CD4-positive, alpha-beta T cell treated with Interleukin-1 beta for 1 hour (primary cell): ENCODE measurements at regions not wholly inside any gene's neighbourhood (a gene's known extent, or its start where the extent isn't known, plus 50 kb on each side); places are given as distances from the start of the nearest gene placed in this dataset.

Source experiments
- DNase-seq, 2 donors: peaks; one replicate each; pipeline ENCODE4 v3.0.0-alpha.2; 2020 to 2022

DNA sequence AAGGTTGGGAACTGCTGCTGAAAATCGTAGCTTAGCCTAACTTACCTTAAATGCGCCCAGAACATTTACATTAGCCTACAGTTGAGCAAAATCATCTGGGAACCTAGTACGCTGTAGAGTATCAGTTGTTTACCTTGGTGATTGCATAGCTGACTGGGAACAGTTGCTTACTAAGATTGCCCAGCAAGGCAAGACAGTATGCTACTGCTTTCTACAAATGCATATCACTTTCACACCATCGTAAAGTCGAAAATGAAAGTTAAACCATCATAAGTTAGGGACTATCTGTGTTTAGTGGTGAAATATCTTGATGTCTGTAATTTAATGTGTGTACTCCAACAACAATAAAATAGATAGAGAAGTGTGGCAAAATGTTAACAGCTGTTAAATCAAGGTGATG, 1670.6 kb upstream of the PCDH20 start:
- DNase-seq, result no peak

DNA sequence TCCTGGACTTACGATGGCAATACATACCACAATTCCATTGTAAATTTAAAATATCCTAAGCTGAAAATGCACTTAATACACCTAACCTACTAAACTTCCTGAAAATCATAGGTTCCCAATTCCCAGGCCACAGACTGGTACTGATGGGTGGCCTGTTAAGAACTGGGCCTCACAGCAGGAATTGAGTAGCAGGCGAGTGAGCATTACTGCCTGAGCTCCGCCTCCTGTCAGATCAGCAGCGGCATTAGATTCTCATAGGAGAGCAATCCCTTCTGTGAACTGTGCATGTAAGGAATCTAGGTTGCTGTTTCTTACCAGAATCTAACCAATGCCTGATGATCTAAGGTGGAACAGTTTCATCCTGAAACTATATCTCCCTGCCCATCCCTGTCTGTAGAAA, 1670.2 kb upstream of the PCDH20 start:
- DNase-seq, result no peak

DNA sequence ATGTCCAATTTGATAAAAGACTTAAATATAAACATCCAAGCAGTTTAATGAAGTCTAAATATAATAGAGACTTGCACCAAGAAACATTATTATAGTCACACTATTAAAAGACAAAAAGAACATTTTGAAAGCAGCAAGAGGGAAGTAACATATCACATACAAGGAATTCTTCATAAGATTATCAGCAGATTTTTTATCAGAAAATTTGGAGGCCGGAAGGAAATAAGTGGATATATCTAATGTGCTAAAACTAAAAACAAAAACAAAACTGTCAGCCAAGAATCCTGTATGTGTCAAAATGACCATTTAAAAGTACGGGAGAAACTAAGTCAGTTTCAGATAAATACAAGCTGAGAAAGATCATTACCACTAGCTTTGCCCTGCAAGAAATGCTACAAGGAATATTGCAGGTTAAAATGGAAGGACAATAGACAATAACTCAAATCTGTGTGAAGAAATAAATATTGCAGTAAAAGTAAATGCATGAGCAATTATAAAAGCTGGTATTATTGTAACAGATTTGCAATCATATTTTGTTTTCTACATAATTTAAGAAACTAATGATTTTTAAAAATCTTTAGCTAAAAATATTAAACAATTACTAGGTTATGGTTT, 1665.9 kb upstream of the PCDH20 start:
- no peak for DNase-seq

DNA sequence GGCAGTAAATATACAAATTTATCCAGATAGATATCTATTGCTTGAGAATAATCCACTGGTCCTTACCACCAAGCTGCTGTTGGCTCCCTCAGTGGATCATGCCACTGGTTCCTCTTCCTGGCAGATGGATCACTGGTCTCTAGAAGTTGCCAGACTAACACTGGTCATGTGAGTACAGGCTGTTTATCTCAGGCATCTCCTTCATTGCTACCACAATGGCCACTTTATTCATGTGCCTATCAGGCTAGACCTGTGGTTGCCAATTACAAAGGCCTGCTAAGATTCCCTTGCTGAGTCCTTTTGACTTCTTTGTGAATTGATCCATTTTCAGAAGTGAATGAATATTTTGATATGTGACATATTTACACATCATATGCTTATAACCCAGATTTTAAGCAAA, 1659.5 kb upstream of the PCDH20 start:
- DNase-seq, result no peak

DNA sequence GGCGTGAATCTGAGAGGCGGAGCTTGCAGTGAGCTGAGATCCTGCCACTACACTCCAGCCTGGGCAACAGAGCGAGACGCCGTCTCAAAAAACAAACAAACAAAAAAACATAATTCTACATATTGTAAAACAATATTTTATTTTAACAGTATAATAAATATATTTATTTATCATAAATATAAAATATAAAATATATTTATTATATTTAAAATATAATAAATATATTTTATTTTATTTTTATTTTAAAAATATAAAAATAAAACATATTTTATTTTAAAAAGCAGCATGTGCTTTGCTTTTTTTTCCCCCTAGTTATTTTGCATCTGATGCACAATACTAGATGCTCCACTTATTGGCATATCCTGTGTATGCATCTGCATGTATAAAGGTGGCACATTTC, 1634.6 kb upstream of the PCDH20 start:
- DNase-seq, result no peak

DNA sequence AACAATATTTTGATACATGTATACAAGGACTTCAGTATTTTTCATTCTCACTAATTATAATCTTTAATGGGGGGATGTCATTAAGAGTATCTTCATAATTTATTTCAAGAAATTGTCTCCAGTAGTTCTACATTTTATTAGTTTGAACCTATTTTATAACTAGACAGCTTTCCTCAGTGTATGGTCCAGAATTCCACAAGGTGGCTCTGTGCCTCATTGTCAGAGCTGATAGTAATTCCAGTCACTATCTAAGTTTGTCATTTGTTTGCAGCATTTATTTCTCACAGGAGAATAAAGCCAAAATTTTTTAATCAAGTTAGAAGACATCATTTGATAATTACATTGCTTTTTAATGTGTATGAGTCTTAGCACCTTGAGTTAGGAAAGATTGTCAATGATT, 1633.0 kb upstream of the PCDH20 start:
- no peak for DNase-seq

DNA sequence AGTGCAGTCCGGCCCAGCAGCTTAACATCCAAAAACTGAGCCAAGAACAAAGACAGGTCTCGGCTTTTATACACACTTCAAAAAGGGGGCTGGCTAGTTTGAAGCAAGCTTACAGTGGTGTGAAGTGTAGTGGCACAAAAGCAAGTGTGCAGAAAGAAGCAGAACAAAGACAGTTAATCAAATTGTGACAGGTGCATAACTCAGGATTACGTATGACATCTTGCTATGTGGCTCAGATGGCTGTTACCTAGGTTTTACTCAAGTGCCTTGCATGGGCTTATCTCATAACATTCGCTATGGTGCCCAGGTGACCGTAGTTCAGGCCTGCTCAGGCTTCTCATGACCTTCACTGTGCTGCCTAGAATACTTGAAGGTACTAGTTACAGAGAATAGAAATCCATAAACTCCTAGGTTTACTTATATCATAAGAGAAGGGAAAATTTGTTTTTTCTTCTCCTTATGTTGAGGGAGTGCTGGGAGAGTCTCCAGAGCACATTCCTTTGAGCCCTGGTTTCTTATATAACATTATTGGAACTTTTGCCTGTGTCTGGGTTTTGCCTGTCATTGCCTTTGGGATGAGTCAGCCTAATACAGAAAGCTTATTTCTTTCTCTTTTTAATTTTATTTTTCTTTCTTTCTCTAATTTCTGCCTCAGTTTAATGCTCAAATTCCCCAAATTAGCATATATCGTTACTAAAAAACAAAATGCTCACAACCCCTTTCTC, 1629.1 kb upstream of the PCDH20 start:
- no peak for DNase-seq

DNA sequence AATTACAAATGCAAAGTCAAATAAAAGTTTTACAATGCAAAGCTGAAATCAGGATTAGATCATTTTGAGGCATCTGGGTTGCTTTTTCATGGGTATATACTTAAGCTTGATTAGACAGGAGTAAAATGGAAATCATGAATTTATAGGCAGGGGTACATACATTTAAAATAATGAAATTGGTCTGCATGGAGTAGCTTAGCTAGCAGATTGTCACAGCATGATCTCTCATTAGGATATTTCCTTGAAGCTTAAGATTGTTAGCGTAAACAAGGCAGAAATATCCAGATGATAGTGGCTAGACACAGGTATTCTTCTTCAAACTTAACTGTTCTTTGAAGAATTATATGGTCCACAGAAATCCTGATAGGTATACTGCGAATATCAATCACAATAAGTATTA, 1627.0 kb upstream of the PCDH20 start:
- DNase-seq, result no peak

DNA sequence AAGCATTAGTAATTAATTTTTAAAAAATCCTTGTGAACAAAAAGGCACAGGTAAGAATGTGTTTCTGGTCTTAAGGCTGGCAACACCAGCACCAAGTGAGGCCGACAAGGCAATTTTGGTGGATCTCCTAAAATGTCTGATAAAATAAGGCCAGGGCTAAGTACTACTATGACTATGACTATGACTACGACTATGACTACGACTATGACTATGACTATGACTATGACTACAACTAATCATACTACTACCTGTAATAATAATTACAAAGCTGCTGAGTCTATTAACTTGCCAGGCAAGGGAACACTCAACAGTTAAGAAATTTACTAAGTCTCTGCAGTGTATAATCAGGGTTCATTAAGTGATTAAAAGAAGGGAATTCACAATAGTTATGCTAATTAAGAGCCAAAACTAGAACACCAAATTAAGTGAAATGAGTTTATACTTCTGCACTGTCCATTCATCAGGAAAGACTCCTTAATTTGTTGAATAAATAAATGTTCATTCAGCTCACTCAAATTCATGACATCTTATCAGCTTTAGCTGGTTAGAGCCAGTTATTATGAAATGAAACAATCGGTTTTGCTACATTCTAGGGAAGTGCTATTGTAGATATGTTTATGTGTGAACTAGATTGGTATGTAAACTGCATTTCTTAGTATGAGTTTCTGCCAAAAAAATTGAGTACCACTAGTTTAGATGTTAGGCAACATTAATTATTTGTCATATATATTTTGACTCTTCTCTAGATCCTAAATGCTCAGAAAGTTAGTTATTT, 1626.2 kb upstream of the PCDH20 start:
- no peak for DNase-seq

DNA sequence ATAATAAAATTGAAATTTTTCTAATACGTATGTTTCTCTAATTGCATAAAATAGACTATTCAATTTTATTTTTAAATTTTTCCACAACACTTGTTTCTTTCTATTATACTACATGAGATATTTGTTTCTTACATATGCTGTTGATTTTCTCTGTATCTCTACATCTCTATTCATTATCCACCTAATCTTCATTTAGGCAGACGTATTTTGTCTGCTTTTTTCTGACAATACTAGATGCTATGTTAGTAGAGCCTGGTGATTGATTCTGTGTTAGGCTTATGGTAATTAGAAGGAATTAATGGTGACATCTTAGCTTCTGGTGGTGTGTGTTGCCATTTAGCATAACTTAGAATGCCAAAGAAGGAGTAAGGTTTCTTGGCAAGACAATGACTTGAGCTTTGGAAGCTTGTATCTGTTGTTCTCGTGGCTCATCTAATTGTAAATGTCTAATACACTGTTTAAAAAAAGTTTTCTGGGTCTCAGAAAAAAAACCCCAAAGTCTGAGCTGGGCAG, 1610.7 kb upstream of the PCDH20 start:
- DNase-seq, result no peak

DNA sequence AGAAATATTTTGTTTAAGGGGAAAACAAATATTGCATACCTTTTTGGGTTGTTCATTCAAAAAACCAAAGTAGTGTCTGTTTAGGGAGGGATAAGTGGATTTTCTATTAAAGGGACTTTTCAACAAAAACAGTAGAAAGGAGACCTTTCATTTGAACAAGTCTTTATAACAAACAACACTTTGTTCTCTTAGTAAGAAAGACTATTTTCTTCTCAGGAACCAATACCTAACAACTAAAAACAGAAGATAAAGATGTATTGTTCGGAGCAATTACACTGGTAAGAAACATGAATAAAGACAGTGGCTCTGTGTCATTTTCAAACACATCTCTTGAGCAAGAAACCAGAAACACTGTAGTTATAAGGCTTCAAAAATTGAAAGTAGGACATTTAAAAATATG, 1610.1 kb upstream of the PCDH20 start:
- no peak for DNase-seq

DNA sequence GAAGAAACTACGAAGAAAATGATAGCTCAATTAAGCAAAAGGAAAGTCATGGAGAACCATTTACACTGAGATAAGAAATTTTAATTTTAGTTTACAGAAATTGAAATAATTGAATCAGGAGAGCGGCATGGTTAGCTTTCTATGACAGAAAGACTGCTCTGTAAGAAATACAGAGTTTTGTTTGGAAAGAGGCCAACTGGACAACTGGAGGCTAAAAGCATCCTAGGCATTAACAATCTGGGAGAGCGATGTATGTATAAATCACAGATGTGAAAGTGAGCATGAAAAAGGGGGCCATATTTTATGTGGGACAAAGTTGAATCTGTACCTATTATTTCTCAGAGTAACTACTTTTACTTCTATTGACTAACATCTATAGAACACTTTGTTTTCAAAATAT, 1608.8 kb upstream of the PCDH20 start:
- no peak for DNase-seq

DNA sequence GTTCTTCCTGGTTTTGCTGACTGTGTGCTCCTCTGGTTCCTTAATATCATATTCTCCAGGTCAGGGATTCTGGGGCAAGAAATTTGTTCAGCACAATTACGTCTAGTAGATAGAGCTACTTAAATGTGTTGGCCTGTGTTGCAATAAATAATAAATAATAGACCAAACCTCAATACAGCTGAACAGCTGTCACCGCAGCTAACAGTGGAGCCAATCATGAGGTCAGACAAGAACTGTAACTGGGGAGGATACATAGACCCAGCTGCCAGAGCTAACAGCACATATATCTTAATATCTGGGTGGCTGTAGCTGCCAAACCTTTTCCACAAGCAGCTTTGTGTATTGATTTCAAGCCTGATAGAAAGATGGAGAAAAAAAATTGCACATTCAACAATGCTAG, 1596.3 kb upstream of the PCDH20 start:
- no peak for DNase-seq

DNA sequence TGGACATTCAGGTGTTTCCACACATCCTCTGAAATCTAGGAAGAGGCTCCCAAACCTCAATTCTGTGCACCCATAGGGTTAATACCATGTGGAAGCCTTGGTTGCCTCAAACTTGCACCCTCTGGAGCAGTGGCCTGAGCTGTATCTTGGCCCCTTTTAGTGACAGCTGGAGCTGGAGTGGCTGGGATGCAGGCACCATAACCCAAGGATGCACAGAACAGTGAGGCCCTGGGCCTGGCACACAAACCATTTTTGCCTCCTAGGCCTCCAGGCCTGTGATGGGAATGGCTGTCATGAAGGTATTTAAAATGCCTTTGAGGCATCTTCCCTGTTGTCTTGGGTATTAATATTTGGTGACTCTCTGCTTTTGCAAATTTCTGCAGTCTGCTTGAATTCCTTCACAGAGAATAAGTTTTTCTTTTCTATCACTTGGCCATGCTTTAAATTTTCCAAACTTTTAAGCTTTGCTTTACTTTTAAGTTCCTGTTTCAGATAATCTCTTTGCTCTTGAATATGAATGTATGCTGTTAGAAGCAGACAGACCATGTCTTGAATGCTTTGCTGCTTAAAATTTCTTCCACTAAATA, 1594.5 kb upstream of the PCDH20 start:
- no peak for DNase-seq

DNA sequence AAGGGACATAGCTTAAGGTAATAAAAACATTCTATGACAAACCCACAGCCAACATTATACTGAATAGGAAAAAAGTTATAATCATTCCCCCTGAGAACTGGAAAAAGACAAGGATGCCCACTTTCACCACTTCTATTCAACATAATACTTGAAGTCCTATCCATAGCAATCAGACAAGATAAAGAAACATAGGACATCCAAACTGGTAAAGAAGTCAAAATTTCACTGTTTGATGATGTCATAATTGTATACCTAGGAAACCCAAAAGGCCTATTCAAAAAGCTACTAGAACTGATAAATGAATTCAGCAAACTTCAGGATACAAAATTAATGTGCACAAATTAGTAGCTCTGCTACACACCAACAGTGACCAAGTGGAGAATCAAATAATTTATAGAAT, 1590.0 kb upstream of the PCDH20 start:
- DNase-seq, result no peak

DNA sequence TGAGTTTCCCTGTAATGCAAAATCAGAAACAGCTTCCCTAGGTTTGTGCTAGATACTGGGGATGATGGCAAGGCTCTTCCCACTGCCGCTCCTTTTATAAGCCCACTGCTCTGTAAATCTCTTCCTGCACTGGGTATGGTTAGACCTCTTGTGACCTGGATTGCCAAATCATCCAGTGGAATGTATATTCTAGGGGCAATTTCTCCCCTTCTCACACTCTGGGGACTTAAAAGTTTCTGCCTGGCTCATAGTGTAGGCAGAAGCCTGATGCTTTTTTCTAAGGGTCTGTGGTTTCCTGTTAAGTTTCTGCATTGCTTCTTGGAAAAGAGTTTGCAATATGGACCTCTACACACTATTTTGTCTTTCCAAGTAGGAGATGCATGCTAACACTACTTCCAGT, 1582.0 kb upstream of the PCDH20 start:
- DNase-seq, result no peak

DNA sequence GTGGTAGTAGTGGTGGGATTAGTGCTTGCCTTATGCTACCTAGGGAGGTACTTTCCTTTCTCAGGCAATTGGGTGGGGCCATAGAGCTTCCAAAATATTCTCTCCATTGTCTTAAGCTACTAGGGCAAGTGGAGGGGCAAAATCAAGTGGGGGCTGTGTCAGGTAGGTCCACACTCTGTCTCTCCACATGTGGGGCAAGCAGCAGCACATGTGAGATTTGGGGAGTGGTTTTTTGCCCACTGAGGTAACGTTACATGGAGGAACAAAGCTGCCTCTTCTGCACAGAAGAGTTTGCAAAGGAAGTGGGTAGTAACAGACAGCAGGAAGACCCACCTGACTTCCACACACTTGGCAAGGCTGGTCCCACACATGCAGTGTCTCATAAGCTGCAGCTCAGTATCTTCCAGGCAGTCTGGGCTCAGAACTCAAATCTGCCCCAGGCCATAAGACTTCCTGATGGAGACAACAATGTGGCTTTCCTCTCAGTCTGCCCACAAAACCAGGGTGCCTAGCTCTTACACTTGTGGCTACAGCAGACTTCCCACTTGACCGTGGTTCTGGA, 1581.5 kb upstream of the PCDH20 start:
- no peak for DNase-seq

DNA sequence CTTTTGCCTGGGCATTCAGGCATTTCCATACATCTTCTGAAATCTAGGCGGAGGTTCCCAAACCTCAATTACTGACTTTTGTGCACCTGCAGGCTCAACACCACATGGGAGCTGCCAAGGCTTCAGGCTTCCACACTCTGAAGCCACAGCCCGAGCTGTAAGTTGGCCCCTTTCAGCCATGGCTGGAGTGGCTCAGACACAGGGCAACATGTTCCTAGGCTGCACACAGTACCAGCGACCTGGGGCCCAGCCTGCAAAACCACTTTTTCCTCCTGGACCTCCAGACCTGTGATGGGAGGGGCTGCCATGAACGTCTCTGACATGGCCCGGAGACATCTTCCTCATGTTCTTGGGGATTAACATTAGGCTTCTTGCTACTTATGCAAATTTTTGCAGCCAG, 1558.2 kb upstream of the PCDH20 start:
- no peak for DNase-seq

DNA sequence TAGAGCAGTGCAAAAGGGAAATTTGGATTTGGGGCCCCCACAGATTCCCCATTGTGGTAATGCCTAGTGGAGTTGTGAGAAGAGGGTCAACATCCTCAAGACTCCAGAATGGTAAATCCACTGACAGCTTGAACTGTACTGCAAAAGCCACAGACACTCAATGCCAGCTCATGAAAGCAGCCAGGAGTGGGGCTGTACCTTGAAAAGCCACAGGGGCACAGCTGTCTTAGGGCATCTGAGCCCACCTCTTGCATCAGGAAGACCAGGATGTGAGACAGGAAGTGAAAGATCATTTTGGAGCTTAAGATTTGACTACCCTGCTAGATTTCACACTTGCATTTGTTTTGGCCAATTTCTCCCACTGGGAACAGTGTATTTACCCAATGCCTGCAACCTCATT, 1548.9 kb upstream of the PCDH20 start:
- DNase-seq, result no peak

DNA sequence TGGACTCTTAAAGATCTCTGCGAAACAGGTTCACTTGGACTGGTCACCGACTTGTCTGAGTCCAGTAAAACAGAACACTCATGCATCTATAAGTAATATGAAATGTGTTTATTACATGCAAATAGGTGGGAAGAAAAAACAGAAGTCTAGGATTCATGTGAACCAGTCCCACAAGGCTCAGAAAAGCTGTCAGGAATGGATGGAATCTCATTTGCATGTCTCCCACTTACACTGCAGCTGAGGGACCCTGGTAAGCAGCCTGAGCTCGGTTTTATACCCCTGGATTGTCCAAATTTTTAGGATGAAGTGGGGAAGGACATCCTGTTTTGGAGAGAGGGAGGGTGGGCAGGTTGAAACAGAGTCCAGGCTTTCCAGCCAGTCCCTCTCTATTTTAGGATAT, 1545.1 kb upstream of the PCDH20 start:
- no peak for DNase-seq

DNA sequence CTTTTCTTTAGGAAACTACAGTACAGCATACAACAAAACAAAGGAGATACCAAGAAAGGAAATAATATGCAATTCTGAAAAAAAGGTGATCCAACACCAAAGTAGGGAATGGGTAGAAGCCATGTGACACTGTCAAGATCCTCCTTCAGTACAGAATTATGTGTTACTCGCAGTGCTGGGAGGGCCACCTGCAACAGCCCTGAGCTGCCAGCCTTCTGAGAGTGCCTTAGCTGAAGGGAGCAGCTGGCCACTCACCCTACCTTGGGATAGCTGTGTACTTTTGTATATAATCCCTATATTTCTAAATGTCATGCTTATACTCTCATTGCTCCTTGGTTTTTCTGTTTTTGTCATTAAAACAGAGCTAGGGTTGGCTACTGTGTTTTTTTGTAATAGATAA, 1518.2 kb upstream of the PCDH20 start:
- no peak for DNase-seq

DNA sequence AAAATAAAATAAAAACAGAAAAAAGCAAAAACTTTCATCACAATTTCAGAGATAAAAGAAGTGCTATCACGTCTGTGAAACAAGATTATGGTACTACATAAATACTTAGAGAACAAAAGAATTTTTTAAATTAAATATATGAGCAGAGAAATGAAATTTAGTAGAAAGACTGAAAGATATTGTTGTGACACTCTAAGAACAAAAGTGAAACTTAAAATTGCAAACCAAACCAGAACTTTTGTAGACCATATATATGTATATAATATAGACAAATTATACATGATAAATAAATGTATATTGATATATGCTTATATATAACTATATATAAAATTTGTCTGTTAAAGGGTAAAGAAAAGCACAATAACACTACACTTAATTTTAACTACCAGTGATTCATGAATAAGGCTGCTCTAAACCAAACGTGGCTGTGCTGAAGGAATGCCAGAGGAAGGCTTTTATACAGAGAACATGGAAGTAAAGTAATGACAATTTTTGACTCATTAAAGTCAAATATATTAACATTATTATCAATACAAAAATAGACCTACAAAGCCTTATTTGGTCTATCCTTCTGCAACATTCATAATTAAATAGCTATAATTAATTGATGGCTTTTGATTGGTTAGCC, 1516.7 kb upstream of the PCDH20 start:
- no peak for DNase-seq

DNA sequence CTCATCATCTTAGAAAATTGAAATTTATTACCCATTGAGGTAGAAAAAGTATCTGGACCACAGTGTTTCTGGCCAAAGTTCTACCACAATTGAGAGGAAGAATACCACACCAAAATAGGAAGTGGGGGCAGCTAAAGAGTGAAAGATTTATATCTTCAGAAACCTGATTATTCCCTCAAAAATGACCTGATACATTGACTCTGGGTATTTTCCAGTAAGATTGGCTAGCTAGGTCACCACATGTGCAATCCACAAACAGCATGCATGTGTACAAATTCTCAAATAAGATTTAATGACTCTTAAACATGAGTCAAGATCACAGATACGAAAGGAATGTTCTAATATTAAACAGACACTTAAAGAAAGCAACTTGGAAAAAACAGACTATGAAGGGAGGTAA, 1516.2 kb upstream of the PCDH20 start:
- DNase-seq, result no peak
